ENCODE measurements at regions not wholly inside any gene's neighbourhood (a gene's known extent, or its start where the extent isn't known, plus 50 kb on each side); places are given as distances from the start of the nearest gene placed in this dataset.

DNA sequence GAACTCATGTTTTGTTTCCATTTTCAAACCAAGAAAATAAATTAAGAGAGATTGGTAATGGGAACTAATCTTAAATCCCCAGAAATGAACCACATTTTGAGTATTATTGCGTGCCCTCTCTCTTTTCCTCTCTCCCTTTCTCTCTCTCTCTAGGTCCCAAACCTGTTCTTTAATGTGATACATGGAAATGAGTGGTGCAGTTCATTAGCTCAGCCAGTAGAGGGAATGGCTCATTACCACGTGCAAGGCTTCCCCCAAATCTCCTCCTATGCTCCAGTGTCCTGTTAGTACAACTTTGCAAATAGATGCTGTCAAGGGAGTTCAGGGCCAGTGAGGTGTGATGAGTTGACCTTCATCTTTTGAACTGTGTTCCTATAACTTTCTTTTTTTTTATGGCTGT lies 178.4 kb downstream of the FGF9 start:
- CTCF ChIA-PET: no interaction called here
- POLR2A ChIA-PET (ENCODE audit: unreplicated experiment): no interaction called here
- no peaks in the 10 kb centered on the region for H3K79me2 ChIP-seq (ENCODE audit: low read length)
- H3K9me2 ChIP-seq (replicated peaks; ENCODE audit: low read length): no peaks in the 10 kb centered on the region
- no peak overlapping the region for H3K27ac ChIP-seq (ENCODE audit: low read length)
- DNase-seq (peak; percentile 22), ATAC-seq (no peak)
- H2AFZ ChIP-seq (ENCODE audit: low read length): no peak overlapping the region
- no TSS peak for BruUV-seq (replicated peaks)
- no peaks in the 10 kb centered on the region for H3K9me3 ChIP-seq (ENCODE audit: low read length)
- peaks cover 4% of the 10 kb centered on the region; the same call in 1 of the 2 replicates for H3K27me3 ChIP-seq (ENCODE audit: low read length)
- H3K36me3 ChIP-seq (ENCODE audit: low read depth, low read length): no peaks in the 10 kb centered on the region
- no peaks in the 10 kb centered on the region for H3K4me1 ChIP-seq (ENCODE audit: insufficient read depth, low read length)
- no peak overlapping the region for H3K9ac ChIP-seq (ENCODE audit: low read length)
- TF ChIP-seq EZH2 (IDR thresholded peaks at IDR 0.05; ENCODE audit: low read length, unreplicated experiment) (no peak), CTCF (conservative IDR thresholded peaks at IDR 0.05; ENCODE audit: low read depth, low read length) (peak; percentile 48; the same call in 1 of the 2 replicates)
- H4K20me1 ChIP-seq (ENCODE audit: low read length): no peaks in the 10 kb centered on the region
- intact Hi-C loops (cut with micrococcal nuclease): no loop called here
- H3K4me2 ChIP-seq (ENCODE audit: low read length): no peak overlapping the region
- H3K4me3 ChIP-seq (ENCODE audit: low read length): no peak overlapping the region
- H3F3A ChIP-seq (ENCODE audit: low read length, unreplicated experiment): no peaks in the 10 kb centered on the region

GRCh38 chr13:21850013-21851006 lies 179.4 kb downstream of the FGF9 start:
- no peak for TF ChIP-seq EZH2 (IDR thresholded peaks at IDR 0.05; ENCODE audit: low read length, unreplicated experiment)
- TF ChIP-seq CTCF (conservative IDR thresholded peaks at IDR 0.05; ENCODE audit: low read depth, low read length): no peak
- no peak for TF ChIP-seq EZH2phosphoT487 (IDR thresholded peaks at IDR 0.05; ENCODE audit: borderline replicate concordance, low read length)
- no peak for DNase-seq
- H3K4me2 ChIP-seq (ENCODE audit: low read length): no peak overlapping the region
- H3F3A ChIP-seq (ENCODE audit: low read length, unreplicated experiment): no peaks in the 10 kb centered on the region
- peaks cover 4% of the 10 kb centered on the region; the same call in 1 of the 2 replicates for H3K27me3 ChIP-seq (ENCODE audit: low read length)
- H3K79me2 ChIP-seq (ENCODE audit: low read length): no peaks in the 10 kb centered on the region
- H3K9me2 ChIP-seq (replicated peaks; ENCODE audit: low read length): no peaks in the 10 kb centered on the region
- no peaks in the 10 kb centered on the region for H4K20me1 ChIP-seq (ENCODE audit: low read length)
- intact Hi-C loops (cut with micrococcal nuclease): no loop called here
- H3K9me3 ChIP-seq (ENCODE audit: low read length): no peaks in the 10 kb centered on the region
- H3K36me3 ChIP-seq (ENCODE audit: low read depth, low read length): no peaks in the 10 kb centered on the region
- no peak overlapping the region for H3K9ac ChIP-seq (ENCODE audit: low read length)
- no peak overlapping the region for H3K27ac ChIP-seq (ENCODE audit: low read length)
- ChIA-PET POLR2A (ENCODE audit: unreplicated experiment) (no interaction called here), CTCF (no interaction called here)
- no peak overlapping the region for H2AFZ ChIP-seq (ENCODE audit: low read length)
- H3K4me3 ChIP-seq (ENCODE audit: low read length): no peak overlapping the region
- H3K4me1 ChIP-seq (ENCODE audit: insufficient read depth, low read length): no peaks in the 10 kb centered on the region
- no peak for ATAC-seq
- BruUV-seq (replicated peaks): no TSS peak

DNA sequence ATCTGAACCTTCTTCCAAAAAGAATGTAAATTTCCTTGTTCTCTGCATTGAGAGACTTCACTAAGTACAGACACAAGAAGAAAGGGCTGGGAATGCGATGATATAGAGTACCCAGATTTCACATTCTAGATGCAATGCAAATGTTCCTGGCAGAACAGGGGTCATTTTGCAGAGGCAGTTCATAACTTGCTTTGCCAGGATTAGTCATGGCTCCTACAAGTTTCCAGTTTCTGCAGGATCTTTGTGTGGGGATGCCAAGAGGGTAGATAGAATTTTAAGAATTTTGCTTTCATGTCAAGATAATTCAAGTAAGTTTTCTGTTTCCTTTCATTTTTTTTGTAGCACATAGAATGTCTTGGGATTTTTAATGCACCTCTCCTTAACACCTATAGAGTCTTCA lies 181.2 kb downstream of the FGF9 start:
- H3K36me3 ChIP-seq (ENCODE audit: low read depth, low read length): no peaks in the 10 kb centered on the region
- H3K27ac ChIP-seq (ENCODE audit: low read length): no peak overlapping the region
- TF ChIP-seq CTCF (conservative IDR thresholded peaks at IDR 0.05; ENCODE audit: low read depth, low read length) (no peak), EZH2 (IDR thresholded peaks at IDR 0.05; ENCODE audit: low read length, unreplicated experiment) (no peak), EZH2phosphoT487 (IDR thresholded peaks at IDR 0.05; ENCODE audit: borderline replicate concordance, low read length) (no peak)
- DNase-seq (no peak), ATAC-seq (no peak)
- H3K79me2 ChIP-seq (ENCODE audit: low read length): no peaks in the 10 kb centered on the region
- no peaks in the 10 kb centered on the region for H3K9me2 ChIP-seq (replicated peaks; ENCODE audit: low read length)
- no peak overlapping the region for H3K4me3 ChIP-seq (ENCODE audit: low read length)
- intact Hi-C loops (cut with micrococcal nuclease): no loop called here
- POLR2A ChIA-PET (ENCODE audit: unreplicated experiment): no interaction called here
- no peaks in the 10 kb centered on the region for H3K4me1 ChIP-seq (ENCODE audit: insufficient read depth, low read length)
- H3K4me2 ChIP-seq (ENCODE audit: low read length): no peak overlapping the region
- BruUV-seq (replicated peaks): no TSS peak
- no peaks in the 10 kb centered on the region for H3F3A ChIP-seq (ENCODE audit: low read length, unreplicated experiment)
- H3K9ac ChIP-seq (ENCODE audit: low read length): no peak overlapping the region
- H3K27me3 ChIP-seq (ENCODE audit: low read length): peaks cover 4% of the 10 kb centered on the region; the same call in 1 of the 2 replicates
- CTCF ChIA-PET: no interaction called here
- H2AFZ ChIP-seq (ENCODE audit: low read length): no peak overlapping the region
- no peaks in the 10 kb centered on the region for H3K9me3 ChIP-seq (ENCODE audit: low read length)
- H4K20me1 ChIP-seq (ENCODE audit: low read length): no peaks in the 10 kb centered on the region
